ENCODE measurements at regions not wholly inside any gene's neighbourhood (a gene's known extent, or its start where the extent isn't known, plus 50 kb on each side); places are given as distances from the start of the nearest gene placed in this dataset.

GRCh38 chr2:150619607-150620330, 132.3 kb upstream of the RND3 start:
- no peak for DNase-seq (ENCODE audit: extremely low spot score)
- WGBS: 38% methylated on average over 5 of the region's 5 CpGs
- Histone ChIP-seq H3K9me3 (no peaks in the 10 kb centered on the region), H3K27ac (replicated peaks in 1 of 4) (peak overlapping the region; percentile 70 to 77 (median 74)), H3K27me3 (no peaks in the 10 kb centered on the region), H3K4me3 (no peak overlapping the region), H3K4me1 (peaks cover 24 to 53% (median 45%) of the 10 kb centered on the region in 4 donors), H3K36me3 (no peaks in the 10 kb centered on the region)
- intact Hi-C loops (cut with DNase I): loop anchor here (10.0 kb wide), 2 partner anchors 195 to 435 kb away; no protein-coding TSS in a partner anchor
- TF ChIP-seq POLR2AphosphoS5 (IDR thresholded peaks at IDR 0.05) (peak; percentile 41 to 56), CTCF (IDR thresholded peaks at IDR 0.05) (no peak), EP300 (IDR thresholded peaks at IDR 0.05) (no peak), POLR2A (IDR thresholded peaks at IDR 0.05; ENCODE audit: low read depth) (no peak)

DNA sequence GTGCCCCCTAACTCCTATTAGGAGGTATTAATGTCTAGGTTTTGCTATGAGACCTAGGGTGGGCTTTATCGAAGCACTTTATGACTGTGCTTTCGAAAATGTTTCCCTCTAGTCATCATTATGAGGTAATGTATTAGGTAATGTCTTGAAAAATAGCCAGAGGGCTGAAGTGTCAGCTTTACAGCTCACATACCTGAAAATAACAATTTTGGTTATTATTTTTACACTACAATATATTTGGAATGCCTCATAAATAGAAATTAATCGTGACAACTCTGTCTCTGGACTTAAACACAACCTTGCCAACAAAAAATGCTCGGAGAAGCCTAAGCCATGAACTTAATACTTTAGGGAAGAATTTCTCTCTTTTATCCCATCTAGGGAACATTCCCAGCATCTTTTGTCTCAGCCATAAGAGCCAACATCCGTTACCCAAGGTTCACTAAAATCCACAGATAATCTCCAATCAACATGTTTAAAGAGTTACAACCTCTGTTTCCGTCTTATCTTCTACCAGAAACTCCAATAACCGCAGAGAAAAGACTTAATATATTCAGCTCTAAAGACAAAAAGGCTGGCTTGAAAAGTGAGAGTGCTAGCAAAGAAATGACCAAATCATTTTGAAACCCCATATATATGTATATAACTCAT, 130.9 kb upstream of the RND3 start:
- no peaks in the 10 kb centered on the region for H3K27me3 ChIP-seq
- H3K4me3 ChIP-seq: no peak overlapping the region
- H3K4me1 ChIP-seq: peaks cover 24 to 56% (median 53%) of the 10 kb centered on the region in 4 donors
- peak overlapping the region; percentile 36 to 53 (median 46) for H3K27ac ChIP-seq (replicated peaks in 1 of 4)
- no peaks in the 10 kb centered on the region for H3K9me3 ChIP-seq
- TF ChIP-seq EP300 (IDR thresholded peaks at IDR 0.05): no peak
- TF ChIP-seq POLR2A (IDR thresholded peaks at IDR 0.05; ENCODE audit: low read depth): no peak
- no peak for TF ChIP-seq CTCF (IDR thresholded peaks at IDR 0.05)
- TF ChIP-seq POLR2AphosphoS5 (IDR thresholded peaks at IDR 0.05): no peak
- no peak for DNase-seq (ENCODE audit: extremely low spot score)
- no peaks in the 10 kb centered on the region for H3K36me3 ChIP-seq
- WGBS: 69% methylated on average over 7 of the region's 7 CpGs
- intact Hi-C loops (cut with DNase I): loop anchor here (10.0 kb wide), 1 partner anchor 194 kb away; no protein-coding TSS in a partner anchor

- Histone ChIP-seq H3K36me3 (no peaks in the 10 kb centered on the region), H3K4me3 (no peak overlapping the region), H3K9me3 (no peaks in the 10 kb centered on the region), H3K27ac (replicated peaks in 1 of 4) (peak overlapping the region; percentile 36 to 53 (median 46)), H3K27me3 (no peaks in the 10 kb centered on the region), H3K4me1 (peaks cover 30 to 65% (median 62%) of the 10 kb centered on the region in 4 donors)
- no peak for DNase-seq (ENCODE audit: extremely low spot score)
- no peak for TF ChIP-seq CTCF (IDR thresholded peaks at IDR 0.05)
- TF ChIP-seq EP300 (IDR thresholded peaks at IDR 0.05): no peak
- no peak for TF ChIP-seq POLR2AphosphoS5 (IDR thresholded peaks at IDR 0.05)
- no peak for TF ChIP-seq POLR2A (IDR thresholded peaks at IDR 0.05; ENCODE audit: low read depth)
- 89% methylated on average over 6 of the region's 6 CpGs for WGBS
- intact Hi-C loops (cut with DNase I): loop anchor here (10.0 kb wide), 1 partner anchor 193 kb away; no protein-coding TSS in a partner anchor
These were observed 130.0 kb upstream of the RND3 start for GRCh38 chr2:150617351-150617978.

DNA sequence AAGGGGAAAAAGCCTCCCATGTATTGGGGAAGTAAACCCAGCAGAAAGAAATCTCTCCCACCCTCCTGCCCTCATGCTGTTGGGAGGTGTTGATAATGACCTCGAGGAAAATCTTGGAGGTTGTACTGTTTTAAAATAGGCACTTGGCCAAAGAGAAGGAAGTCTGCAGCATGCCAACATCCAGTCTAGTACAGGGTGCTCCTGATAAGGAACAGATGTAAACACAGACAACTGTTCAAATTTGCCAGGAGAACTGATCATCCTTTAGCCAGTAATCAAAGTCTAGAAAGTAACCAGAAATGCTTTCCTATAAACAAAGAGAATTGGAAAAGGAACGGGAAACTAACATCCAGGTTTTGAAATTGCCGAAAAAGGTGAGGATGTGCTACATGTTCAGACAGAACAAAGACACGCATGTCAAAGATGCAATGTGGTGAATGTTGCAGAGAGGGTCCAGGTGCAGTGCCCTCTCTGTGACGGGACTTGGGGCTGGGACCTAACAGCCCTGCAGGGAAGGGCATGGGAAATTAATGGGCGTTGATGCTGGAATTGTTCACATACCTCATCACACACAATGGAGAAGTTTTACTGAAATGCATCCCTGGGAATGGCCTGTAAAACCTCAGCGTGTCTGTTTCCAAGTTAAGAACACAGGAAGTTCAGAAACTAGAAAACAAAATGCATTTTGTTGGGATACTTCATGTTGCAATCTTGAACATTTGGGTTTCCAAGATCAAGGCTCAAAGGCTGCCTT, 125.7 kb upstream of the RND3 start:
- WGBS: 41% methylated on average over 7 of the region's 7 CpGs
- intact Hi-C loops (cut with DNase I): loop anchor here (5.0 to 10.0 kb wide), 3 partner anchors 126 to 1021 kb away; partner anchors contain the start of gene RND3
- H3K4me3 ChIP-seq: no peak overlapping the region
- H3K36me3 ChIP-seq: no peaks in the 10 kb centered on the region
- H3K4me1 ChIP-seq: peaks cover 6 to 41% (median 36%) of the 10 kb centered on the region in 4 donors
- DNase-seq (ENCODE audit: extremely low spot score): no peak
- H3K27me3 ChIP-seq: no peaks in the 10 kb centered on the region
- H3K27ac ChIP-seq (replicated peaks in 1 of 4): peak overlapping the region in 3 of 4 donors; percentile 32 to 50 (median 44)
- no peaks in the 10 kb centered on the region for H3K9me3 ChIP-seq
- TF ChIP-seq POLR2AphosphoS5 (IDR thresholded peaks at IDR 0.05) (no peak), EP300 (IDR thresholded peaks at IDR 0.05) (no peak), POLR2A (IDR thresholded peaks at IDR 0.05; ENCODE audit: low read depth) (no peak), CTCF (IDR thresholded peaks at IDR 0.05) (no peak)

Measured in esophagus muscularis mucosa (tissue), 4 donors.